ENCODE measurements at regions not wholly inside any gene's neighbourhood (a gene's known extent, or its start where the extent isn't known, plus 50 kb on each side); places are given as distances from the start of the nearest gene placed in this dataset.

DNA sequence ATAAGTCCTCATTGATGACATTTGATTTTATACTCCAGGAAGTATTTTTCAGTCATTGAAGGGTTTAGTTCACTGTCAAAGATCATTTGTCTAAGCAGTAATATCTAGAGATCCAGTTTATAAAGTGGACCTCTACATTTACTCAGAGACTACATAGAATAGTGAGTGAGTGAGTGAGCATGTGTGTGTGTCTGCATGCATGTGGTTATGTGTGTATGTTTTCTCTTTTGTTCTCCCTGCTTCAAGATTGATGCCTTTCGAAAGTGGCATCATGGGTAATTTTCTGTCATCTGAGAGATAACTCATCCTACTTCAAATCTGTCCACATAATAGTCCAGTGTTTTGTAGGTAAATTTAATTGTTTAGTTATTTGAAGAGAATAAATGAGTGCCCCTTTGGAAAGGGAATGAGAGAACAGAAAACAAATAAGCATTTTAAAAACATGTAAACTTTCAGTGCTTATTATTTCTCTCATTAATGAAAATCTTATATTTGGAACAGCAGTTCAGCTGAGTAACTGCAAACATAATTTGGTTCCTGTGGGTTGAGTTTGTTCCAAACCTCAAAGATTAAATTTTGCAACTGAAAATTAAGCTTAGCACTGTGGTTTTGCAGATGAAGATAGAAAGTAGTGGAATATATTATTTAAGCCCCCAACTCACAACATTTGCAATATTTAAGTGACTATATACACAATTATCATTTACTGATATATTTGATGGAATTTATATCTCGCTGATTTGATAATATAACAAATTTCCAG lies 1295.1 kb upstream of the C9orf72 start:
- ATAC-seq (replicated peaks) (no peak), DNase-seq (no peak)
- H3K4me3 Mint-ChIP-seq = no peak overlapping the region
- no peaks in the 10 kb centered on the region for H3K27me3 Mint-ChIP-seq
- peaks cover 0 to 5% of the 10 kb centered on the region in 2 donors for H3K9me3 Mint-ChIP-seq
- no peak overlapping the region for H3K27ac Mint-ChIP-seq
- H3K4me1 Mint-ChIP-seq = no peaks in the 10 kb centered on the region
- H3K36me3 Mint-ChIP-seq = no peaks in the 10 kb centered on the region

DNA sequence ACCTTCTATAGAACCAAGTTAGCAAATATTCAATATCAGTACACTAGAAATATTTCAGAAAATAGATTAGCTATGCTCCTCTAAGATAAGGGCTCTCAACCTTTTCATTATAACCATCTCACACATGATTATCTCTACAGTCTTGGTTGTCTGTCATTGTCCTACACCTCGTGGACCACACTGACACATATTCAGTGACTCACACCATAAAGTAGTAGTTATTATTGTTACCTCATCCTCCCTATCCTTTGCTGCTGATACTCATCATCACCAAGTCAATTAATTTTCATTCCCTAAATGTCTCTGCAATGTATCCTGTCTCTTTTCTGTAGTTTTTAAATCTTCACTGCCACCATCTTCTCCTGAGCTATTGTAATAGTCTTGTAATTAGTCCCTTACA lies 1309.2 kb upstream of the C9orf72 start:
- no peak for ATAC-seq (replicated peaks)
- Mint-ChIP-seq H3K27ac (no peak overlapping the region), H3K9me3 (peaks cover 0 to 1% of the 10 kb centered on the region in 2 donors)

DNA sequence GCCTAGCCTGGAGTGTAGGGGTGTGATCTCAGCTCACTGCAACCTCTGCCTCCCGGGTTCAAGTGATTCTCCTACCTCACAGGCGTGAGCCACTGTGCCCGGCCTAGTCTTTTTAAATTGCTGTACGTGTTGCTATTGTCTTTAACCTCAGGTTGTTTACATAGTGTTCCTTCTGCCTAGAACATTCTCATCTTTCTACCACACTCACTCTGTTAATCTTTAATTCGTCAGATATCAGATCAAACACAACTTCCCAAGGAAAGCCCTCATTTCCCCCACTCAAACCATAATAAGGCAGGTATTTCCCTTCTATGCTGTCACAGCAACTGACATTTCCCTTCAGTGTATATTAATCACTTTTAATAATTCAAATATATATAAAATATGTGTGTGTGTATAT lies 1310.0 kb upstream of the C9orf72 start:
- Mint-ChIP-seq H3K4me3 (no peak overlapping the region), H3K4me1 (no peaks in the 10 kb centered on the region), H3K9me3 (peaks cover 0 to 1% of the 10 kb centered on the region in 2 donors), H3K27me3 (no peaks in the 10 kb centered on the region), H3K36me3 (no peaks in the 10 kb centered on the region), H3K27ac (no peak overlapping the region)
- ATAC-seq (replicated peaks) = no peak
- no peak for DNase-seq

More for the DNA sequence above, 1309.2 kb upstream of the C9orf72 start:
- H3K27me3 Mint-ChIP-seq = no peaks in the 10 kb centered on the region
- H3K36me3 Mint-ChIP-seq = no peaks in the 10 kb centered on the region
- no peak overlapping the region for H3K4me3 Mint-ChIP-seq
- no peaks in the 10 kb centered on the region for H3K4me1 Mint-ChIP-seq
- no peak for DNase-seq

DNA sequence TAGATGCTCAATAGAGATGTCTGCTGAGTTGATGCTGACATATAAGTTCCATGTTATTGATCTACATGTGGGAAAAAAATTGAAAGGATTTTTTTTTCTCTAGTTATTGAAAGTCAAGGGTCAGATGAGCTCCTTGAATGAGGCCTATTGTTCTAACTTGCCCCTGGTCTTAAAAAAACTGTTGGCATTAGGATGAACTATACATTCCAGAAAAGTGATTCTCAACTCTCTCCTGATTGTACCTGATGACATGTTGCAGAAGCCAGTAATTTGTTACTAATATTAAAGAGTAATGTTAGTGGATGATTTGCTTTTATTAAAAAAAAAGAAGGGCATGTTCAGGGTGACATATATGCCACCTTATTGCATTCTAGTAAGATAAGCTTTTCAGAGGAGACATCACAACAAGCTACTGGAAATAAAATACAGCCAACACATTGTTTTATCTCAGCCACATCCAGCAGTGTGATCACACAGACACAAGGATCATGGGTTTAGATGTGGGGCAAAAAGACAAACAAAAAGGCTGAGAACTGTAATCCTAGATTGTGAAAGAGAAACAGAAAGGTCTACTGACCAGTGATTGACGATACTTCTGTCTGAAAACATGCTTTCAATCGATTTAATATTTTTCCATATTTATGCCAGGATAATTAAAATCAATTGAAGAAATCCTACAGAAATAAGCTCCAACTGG lies 1314.1 kb upstream of the C9orf72 start:
- Mint-ChIP-seq H3K27ac (no peak overlapping the region), H3K4me1 (no peaks in the 10 kb centered on the region), H3K9me3 (no peaks in the 10 kb centered on the region), H3K36me3 (no peaks in the 10 kb centered on the region), H3K4me3 (no peak overlapping the region), H3K27me3 (no peaks in the 10 kb centered on the region)
- DNase-seq (no peak), ATAC-seq (replicated peaks) (no peak)

DNA sequence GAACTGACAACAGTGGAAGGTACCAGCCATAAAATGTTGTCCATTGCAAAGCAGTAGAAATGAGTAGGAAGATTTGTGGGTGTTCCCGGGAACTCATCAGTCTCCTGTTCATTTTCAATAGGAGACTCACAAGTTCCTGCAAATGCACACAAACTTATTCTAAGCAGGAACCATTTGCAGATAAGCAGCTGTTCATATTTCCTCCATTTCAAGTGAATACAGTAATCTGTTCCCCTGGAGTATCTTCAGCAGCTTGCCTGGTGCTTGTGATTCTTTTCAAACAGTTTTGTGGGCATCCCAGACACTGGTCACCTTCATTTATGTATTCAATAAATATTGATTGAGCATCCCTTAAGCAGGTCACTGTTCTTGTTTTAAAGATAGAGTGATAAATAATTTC lies 1315.5 kb upstream of the C9orf72 start:
- ATAC-seq (replicated peaks) (no peak), DNase-seq (no peak)
- Mint-ChIP-seq H3K4me1 (no peaks in the 10 kb centered on the region), H3K36me3 (no peaks in the 10 kb centered on the region), H3K27me3 (no peaks in the 10 kb centered on the region), H3K4me3 (no peak overlapping the region), H3K9me3 (no peaks in the 10 kb centered on the region), H3K27ac (no peak overlapping the region)

DNA sequence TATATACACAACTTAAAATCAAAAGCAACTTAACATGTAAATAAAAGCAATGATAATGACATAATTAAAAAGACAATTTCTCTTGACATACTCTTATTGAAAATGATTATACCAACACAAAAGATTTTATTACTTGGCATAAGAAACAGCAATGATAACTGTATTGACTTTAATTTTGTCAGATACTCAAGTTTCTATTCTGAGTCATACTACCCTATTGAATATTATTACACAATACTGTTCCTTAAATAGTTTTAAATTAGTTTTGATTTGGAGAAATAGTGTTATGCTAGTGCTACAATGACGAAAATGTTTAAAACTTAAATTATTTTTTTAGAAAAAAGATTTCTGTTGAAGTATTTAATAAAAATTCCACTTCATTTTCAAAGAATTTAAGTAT lies 1319.3 kb upstream of the C9orf72 start:
- Mint-ChIP-seq H3K4me3 (no peak overlapping the region), H3K27ac (no peak overlapping the region), H3K27me3 (no peaks in the 10 kb centered on the region), H3K4me1 (no peaks in the 10 kb centered on the region), H3K9me3 (no peaks in the 10 kb centered on the region), H3K36me3 (no peaks in the 10 kb centered on the region)
- DNase-seq (no peak), ATAC-seq (replicated peaks) (no peak)

DNA sequence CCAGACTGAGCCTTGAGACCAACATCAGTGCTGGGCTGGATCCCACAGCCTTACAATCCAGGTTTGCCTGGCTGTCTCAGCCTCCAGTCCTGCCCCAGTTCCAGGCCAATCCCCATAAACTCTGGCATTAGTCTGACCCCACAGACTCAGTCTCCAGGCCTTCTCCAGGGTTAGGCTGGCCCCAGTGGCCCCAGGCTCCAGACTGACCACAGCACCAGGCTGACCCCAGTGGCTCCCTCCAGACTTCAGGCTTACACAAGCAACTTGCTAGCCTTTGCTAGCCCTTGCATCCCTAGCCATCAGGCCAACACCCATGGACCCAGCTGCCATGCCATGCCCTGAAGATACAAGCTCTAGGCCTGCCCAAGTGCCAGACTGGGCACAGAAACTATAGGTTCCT lies 1326.0 kb upstream of the C9orf72 start:
- Mint-ChIP-seq H3K9me3 (peaks cover 5 to 8% of the 10 kb centered on the region in 2 donors), H3K27ac (no peak overlapping the region), H3K27me3 (no peaks in the 10 kb centered on the region), H3K4me1 (no peaks in the 10 kb centered on the region), H3K4me3 (no peak overlapping the region), H3K36me3 (no peaks in the 10 kb centered on the region)
- no peak for ATAC-seq (replicated peaks)
- DNase-seq = no peak

DNA sequence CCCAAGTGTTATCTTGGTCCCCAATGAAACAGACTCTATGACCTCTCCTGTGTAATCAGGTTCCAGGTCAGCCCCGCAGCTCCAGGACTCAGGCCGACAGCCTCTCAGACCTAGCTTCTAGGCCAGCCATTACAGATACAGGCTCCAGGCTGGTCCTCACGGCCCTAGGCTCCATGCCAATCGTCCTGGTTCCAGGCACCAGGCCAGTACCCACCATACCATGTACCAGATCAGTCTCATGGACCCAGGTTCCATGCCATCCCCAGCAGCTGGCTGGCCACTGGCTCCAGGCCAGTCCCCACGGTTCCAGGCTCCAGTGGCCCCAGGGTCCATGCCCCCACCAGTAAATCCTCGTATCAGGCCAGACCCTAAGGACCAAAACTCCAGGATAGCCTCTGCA lies 1326.6 kb upstream of the C9orf72 start:
- Mint-ChIP-seq H3K9me3 (peaks cover 5 to 8% of the 10 kb centered on the region in 2 donors), H3K27ac (no peak overlapping the region), H3K27me3 (no peaks in the 10 kb centered on the region), H3K4me1 (no peaks in the 10 kb centered on the region), H3K36me3 (no peaks in the 10 kb centered on the region), H3K4me3 (no peak overlapping the region)
- no peak for DNase-seq
- no peak for ATAC-seq (replicated peaks)

DNA sequence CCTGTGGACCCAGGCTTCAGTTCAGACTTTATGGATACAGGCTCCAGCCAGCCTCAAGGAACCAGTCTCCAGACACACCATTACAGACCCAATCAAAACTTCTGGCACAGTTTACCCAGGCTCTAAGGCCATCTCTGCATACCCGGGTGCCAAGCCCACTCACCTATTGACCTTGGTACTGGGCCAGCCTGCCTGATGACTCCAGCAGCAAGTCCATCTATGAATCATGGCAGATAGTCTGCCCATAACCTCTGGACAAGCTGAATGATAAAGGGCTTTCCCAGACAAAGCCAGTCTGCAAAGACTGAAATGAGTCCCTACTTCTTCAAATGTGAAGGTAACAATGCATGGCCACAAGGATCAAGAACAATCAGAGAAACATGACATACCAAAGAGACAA lies 1327.1 kb upstream of the C9orf72 start:
- Mint-ChIP-seq H3K27me3 (no peaks in the 10 kb centered on the region), H3K9me3 (peaks cover 5 to 8% of the 10 kb centered on the region in 2 donors), H3K4me3 (no peak overlapping the region), H3K36me3 (no peaks in the 10 kb centered on the region), H3K27ac (no peak overlapping the region), H3K4me1 (no peaks in the 10 kb centered on the region)
- DNase-seq = no peak
- no peak for ATAC-seq (replicated peaks)

DNA sequence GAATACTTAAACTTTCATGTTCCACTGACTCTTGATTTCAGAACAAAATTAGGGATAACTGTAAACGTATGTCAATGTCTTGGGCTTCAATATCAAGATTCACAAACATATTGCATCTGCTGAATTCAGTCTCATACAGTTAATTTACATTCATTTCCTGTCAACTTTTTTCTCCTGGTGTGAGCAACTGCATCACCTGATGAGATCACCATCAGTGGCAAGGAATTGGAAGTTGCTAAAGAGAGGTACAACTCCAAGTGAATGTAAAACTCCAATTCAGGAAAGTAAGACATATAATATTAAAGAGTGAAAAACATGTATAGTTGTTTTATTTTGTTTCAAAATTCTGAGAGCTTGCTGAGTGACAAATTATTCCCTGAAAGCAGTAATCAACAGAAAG lies 1336.2 kb upstream of the C9orf72 start:
- Mint-ChIP-seq H3K4me1 (no peaks in the 10 kb centered on the region), H3K4me3 (no peak overlapping the region), H3K27ac (no peak overlapping the region), H3K27me3 (no peaks in the 10 kb centered on the region), H3K36me3 (no peaks in the 10 kb centered on the region), H3K9me3 (peaks cover 0 to 1% of the 10 kb centered on the region in 2 donors)
- ATAC-seq (replicated peaks) (no peak), DNase-seq (no peak)

DNA sequence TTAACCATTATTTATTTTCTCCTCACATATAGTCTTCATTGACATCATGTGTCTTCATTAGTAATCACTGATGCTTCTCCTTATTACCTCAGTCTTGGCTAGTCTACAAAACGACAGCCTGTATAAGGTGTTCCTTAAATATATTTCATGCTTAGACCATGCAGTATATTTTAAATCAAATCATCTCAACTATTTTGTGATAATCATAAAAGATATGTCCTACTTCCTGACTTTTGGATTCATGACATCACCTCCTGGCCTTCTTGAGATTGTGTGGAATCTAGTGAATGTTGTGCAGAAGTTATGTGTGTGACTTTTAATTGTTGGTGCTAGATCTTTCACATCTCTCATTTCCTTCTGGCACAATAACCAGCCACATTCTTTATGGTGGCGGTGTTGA lies 1339.3 kb upstream of the C9orf72 start:
- Mint-ChIP-seq H3K27me3 (no peaks in the 10 kb centered on the region), H3K4me1 (no peaks in the 10 kb centered on the region), H3K27ac (no peak overlapping the region), H3K9me3 (peaks cover 4% of the 10 kb centered on the region in 2 donors), H3K4me3 (no peak overlapping the region), H3K36me3 (no peaks in the 10 kb centered on the region)
- DNase-seq (no peak), ATAC-seq (replicated peaks) (no peak)

DNA sequence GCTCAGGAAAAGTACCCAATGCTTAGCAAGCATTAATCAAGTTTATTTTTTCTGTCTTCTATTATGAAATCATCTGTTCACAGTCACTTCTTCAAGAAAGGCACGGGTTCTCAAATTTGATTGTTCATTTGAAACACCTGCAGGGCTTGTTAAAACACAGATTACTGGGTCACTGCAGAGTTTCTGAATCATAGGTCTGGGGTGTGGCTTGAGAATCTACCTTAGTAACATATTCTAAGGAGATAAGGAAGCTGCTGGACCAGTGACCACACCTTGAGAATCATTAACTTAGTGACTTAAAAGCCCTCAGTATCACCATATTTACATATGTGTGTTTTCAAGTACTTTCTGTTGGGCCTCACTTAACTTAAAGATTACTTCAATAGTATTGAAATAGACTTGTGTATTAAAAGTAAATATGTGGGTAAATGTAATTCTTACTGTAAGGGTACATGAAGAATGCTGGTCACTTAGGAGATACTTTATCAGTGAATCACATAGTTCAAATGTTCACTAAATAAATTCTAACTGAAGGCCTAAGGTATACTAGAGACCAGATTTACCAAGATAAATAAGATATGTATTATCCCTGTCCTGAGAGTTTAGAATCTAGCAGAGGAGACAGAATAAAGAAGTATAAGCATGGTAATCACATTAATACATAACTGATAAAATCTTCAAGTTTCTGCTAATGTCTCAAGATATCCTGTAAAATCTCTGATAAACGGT lies 1342.1 kb upstream of the C9orf72 start:
- DNase-seq (no peak), ATAC-seq (replicated peaks) (no peak)
- Mint-ChIP-seq H3K36me3 (no peaks in the 10 kb centered on the region), H3K27ac (no peak overlapping the region), H3K9me3 (peaks cover 4% of the 10 kb centered on the region in 2 donors), H3K4me1 (no peaks in the 10 kb centered on the region), H3K4me3 (no peak overlapping the region), H3K27me3 (no peaks in the 10 kb centered on the region)

DNA sequence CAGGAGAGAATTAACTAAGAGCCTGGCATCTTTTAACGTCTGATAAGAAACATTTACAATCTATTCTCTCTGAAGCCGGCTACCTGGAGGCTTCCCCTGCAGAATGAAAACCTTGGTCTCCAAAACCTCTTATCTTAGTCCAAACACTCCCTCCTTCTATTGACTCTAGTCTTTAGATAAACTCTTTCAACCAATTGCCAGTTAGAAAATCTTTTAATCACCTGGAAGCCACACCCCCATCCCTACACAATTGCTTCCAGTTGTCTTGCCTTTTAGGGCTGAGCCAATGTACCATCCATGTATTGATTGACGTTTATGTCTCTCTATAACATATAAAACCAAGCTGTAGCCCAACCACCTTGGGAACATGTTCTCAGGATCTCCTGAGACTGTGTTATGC lies 1343.1 kb upstream of the C9orf72 start:
- Mint-ChIP-seq H3K27me3 (no peaks in the 10 kb centered on the region), H3K4me3 (no peak overlapping the region), H3K36me3 (no peaks in the 10 kb centered on the region), H3K4me1 (no peaks in the 10 kb centered on the region), H3K27ac (no peak overlapping the region), H3K9me3 (peaks cover 2 to 4% of the 10 kb centered on the region in 2 donors)
- DNase-seq (no peak), ATAC-seq (replicated peaks) (no peak)

DNA sequence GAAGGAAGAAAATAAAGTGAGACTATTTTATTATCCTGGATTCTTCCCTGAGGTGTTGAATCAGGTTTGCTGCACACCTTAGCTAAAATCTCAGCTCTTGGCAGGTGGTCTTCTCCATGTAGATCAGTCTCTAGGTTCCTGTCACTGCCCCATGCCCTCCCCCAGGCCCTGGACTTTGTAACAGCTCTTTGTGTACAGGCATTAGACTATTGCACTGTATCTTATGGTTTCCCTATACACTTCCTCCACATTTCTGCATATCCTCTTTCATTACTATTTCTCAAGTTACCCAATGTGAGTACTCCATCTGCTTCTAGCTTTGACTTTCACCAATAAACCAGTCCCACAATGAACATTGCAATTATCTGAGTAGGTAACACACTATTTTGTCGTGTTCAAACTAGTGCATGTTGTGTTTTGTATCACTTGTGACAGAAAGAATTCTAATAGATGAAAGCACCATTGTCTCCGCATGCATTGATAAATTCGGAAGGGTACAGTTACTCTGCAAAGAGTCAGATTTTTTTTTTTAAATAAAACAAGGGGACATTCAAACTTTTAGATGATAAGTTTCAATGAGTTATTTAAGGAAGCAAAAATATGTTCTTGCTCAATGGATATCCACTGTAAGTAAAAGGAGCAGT lies 1348.7 kb upstream of the C9orf72 start:
- Mint-ChIP-seq H3K27me3 (no peaks in the 10 kb centered on the region), H3K36me3 (no peaks in the 10 kb centered on the region), H3K4me3 (no peak overlapping the region), H3K27ac (no peak overlapping the region), H3K9me3 (no peaks in the 10 kb centered on the region), H3K4me1 (no peaks in the 10 kb centered on the region)
- no peak for DNase-seq
- no peak for ATAC-seq (replicated peaks)
